Hepatocyte (in vitro differentiated cells): ENCODE measurements at regions not wholly inside any gene's neighbourhood (a gene's known extent, or its start where the extent isn't known, plus 50 kb on each side); places are given as distances from the start of the nearest gene placed in this dataset. TPM values are rescaled to one million over a fixed set of nuclear protein-coding genes. Genes with fewer than 3 reads are reported as not detected.

Experiments used
- microRNA counts: library from miRNA; unstranded; fragments of <30 nt; microRNA quantifications from one replicate; lab custom pipeline; 2017
- microRNA-seq: library from miRNA; unstranded; fragments of <30 nt; microRNA quantifications from one replicate; pipeline ENCODE4, GENCODE V29; 2017
- small RNA-seq: library from RNA; depleted of rRNA; stranded (forward); fragments of <200 nt; gene quantifications from one replicate; pipeline ENCODE3, GENCODE V24; 2014

MicroRNAs in the stretch of these regions (microRNA counts, 767-probe panel; counts per million panel counts)
- microRNA hsa-miR-548ai (lab: Ali Mortazavi, UCI): 9,934 counts per million, percentile 80 among the panel's probes with 10 or more counts

Small RNAs in the stretch of these regions (microRNA-seq; reads per million reads assigned to microRNA genes)
- not detected for gene MIR548AI

Small RNAs in the stretch of these regions (small RNA-seq; reads per million reads assigned to genes)
- not detected for gene MIR548AI
